GM12801 (cell line): ENCODE measurements at regions not wholly inside any gene's neighbourhood (a gene's known extent, or its start where the extent isn't known, plus 50 kb on each side); places are given as distances from the start of the nearest gene placed in this dataset.

ENCODE experiments used
- CTCF ChIP-seq: IDR thresholded peaks from one replicate; pipeline ENCODE4 v1.5.1; 2011; ENCODE audit warnings: control low read depth; ENCODE audit not compliant: insufficient read length; ENCODE audit errors: extremely low read depth

GRCh38 chr13:73704587-73704986, 429.6 kb downstream of the KLF12 start:
- TF ChIP-seq CTCF, result no peak

DNA sequence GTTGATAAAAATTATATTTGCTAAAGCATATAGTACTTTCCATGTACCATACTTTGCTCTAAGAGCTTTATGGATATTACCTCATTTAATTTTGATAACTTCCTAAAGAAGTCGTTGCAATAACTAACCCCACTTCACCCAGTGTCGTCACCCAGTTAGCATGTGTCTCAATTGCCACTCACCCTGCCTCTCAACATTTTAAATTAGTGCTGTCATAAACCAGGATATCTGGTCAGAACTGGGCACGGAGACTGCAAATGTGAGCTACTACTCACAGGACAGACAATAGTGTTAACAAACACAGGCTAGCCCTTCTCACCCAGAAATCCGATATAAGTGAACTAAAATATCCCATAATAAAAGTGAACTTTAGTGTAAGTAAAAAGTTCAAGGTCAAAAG, 430.6 kb downstream of the KLF12 start:
- TF ChIP-seq CTCF, result no peak

- no peak for TF ChIP-seq CTCF
Measured at GRCh38 chr13:73702419-73703071, 431.7 kb downstream of the KLF12 start.

- no peak for TF ChIP-seq CTCF
Measured at GRCh38 chr13:73701160-73701559, 433.0 kb downstream of the KLF12 start.

GRCh38 chr13:73698859-73699258, 435.3 kb downstream of the KLF12 start:
- TF ChIP-seq CTCF, result no peak

DNA sequence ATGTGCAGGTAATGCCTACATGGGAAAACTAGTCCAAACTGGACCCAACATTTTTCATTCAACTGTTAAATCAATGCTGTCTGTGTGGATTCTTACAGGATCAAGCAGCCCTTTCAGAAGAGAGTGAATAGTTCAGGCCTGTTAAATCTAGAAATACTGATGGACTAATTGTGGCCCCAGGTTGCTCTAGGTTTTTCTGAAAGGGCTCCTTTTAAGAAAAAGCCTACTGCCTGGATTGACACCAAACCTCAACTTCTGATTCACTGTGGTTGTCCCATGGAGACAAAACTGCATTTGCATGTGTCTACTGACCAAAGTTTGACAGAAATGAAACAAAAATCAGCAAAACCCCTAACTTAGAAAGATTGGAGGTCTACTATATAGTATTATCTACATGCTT, 437.0 kb downstream of the KLF12 start:
- TF ChIP-seq CTCF, result no peak

GRCh38 chr13:73696713-73697112, 437.5 kb downstream of the KLF12 start:
- TF ChIP-seq CTCF, result no peak
